ENCODE measurements at regions not wholly inside any gene's neighbourhood (a gene's known extent, or its start where the extent isn't known, plus 50 kb on each side); places are given as distances from the start of the nearest gene placed in this dataset.

- no peak overlapping the region for H3K4me2 ChIP-seq (replicated peaks; ENCODE audit: low read depth, low read length, poor library complexity, severe bottlenecking)
- Mint-ChIP-seq H3K4me3 (no peak overlapping the region), H3K27ac (no peak overlapping the region), H3K27me3 (no peaks in the 10 kb centered on the region), H3K9me3 (ENCODE audit: insufficient read depth) (no peaks in the 10 kb centered on the region), H3K4me1 (peaks cover 18% of the 10 kb centered on the region)
- intact Hi-C loops (cut with micrococcal nuclease) = no loop called here
- H3K9ac ChIP-seq (ENCODE audit: low read length) = no peak overlapping the region
- no peaks in the 10 kb centered on the region for H3K36me3 ChIP-seq (replicated peaks in 1 of 2; ENCODE audit: control extremely low read depth in 1 of 2, control insufficient read depth in 1 of 2, extremely low read depth in 1 of 2, insufficient read depth in 2 of 2, low read length in 1 of 2)
- H3K4me1 ChIP-seq (ENCODE audit: control insufficient read depth in 2 of 2, insufficient read depth in 2 of 2, low read length in 2 of 2) = peaks cover 8 to 20% of the 10 kb centered on the region in 2 donors
- no peaks in the 10 kb centered on the region for H3K27me3 ChIP-seq (replicated peaks in 1 of 4; ENCODE audit: control extremely low read depth in 1 of 4, control insufficient read depth in 3 of 4, insufficient read depth in 4 of 4, low read length in 3 of 4)
- TF ChIP-seq, protein P1, sequence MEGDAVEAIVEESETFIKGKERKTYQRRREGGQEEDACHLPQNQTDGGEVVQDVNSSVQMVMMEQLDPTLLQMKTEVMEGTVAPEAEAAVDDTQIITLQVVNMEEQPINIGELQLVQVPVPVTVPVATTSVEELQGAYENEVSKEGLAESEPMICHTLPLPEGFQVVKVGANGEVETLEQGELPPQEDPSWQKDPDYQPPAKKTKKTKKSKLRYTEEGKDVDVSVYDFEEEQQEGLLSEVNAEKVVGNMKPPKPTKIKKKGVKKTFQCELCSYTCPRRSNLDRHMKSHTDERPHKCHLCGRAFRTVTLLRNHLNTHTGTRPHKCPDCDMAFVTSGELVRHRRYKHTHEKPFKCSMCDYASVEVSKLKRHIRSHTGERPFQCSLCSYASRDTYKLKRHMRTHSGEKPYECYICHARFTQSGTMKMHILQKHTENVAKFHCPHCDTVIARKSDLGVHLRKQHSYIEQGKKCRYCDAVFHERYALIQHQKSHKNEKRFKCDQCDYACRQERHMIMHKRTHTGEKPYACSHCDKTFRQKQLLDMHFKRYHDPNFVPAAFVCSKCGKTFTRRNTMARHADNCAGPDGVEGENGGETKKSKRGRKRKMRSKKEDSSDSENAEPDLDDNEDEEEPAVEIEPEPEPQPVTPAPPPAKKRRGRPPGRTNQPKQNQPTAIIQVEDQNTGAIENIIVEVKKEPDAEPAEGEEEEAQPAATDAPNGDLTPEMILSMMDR (IDR thresholded peaks at IDR 0.05) = no peak
- no peak for TF ChIP-seq EZH2 (IDR thresholded peaks at IDR 0.05; ENCODE audit: borderline replicate concordance, insufficient read depth, low read depth, low read length, poor library complexity, severe bottlenecking)
- ChIA-PET POLR2A (interaction anchor here (0.7 kb wide), 1 partner anchor 241 kb away, joined by 3 read pairs; no protein-coding TSS in a partner anchor), CTCF (interaction anchor here (0.6 kb wide), 1 partner anchor 141 kb away, joined by 3 read pairs; no protein-coding TSS in a partner anchor)
- H4K20me1 ChIP-seq (ENCODE audit: control insufficient read depth, insufficient read depth, low read length, poor library complexity, severe bottlenecking) = no peaks in the 10 kb centered on the region
- H3K79me2 ChIP-seq (ENCODE audit: control insufficient read depth, insufficient read depth, low read length) = no peaks in the 10 kb centered on the region
- no peaks in the 10 kb centered on the region for H3K9me3 ChIP-seq (ENCODE audit: control extremely low read depth in 1 of 3, control insufficient read depth in 2 of 3, insufficient read depth in 1 of 3, low read length in 2 of 3)
- H3K27ac ChIP-seq (ENCODE audit: low read length in 2 of 2) = no peak overlapping the region
- H2AFZ ChIP-seq (ENCODE audit: insufficient read depth, low read depth, low read length, poor library complexity, severe bottlenecking) = no peak overlapping the region
- H3K4me3 ChIP-seq (ENCODE audit: control extremely low read depth in 1 of 5, extremely low read depth in 1 of 5, insufficient read depth in 1 of 5, low read depth in 2 of 5, low read length in 4 of 5) = no peak overlapping the region
- DNase-seq (no peak), ATAC-seq (ENCODE audit: low read depth) (no peak)
These were observed 211.4 kb downstream of the KCNRG start for GRCh38 chr13:50226515-50227155.

- Histone ChIP-seq H3K36me3 (replicated peaks in 1 of 2; ENCODE audit: control extremely low read depth in 1 of 2, control insufficient read depth in 1 of 2, extremely low read depth in 1 of 2, insufficient read depth in 2 of 2, low read length in 1 of 2) (no peaks in the 10 kb centered on the region), H3K9ac (ENCODE audit: low read length) (no peak overlapping the region), H3K27ac (ENCODE audit: low read length in 2 of 2) (no peak overlapping the region), H3K4me3 (ENCODE audit: control extremely low read depth in 1 of 5, extremely low read depth in 1 of 5, insufficient read depth in 1 of 5, low read depth in 2 of 5, low read length in 4 of 5) (no peak overlapping the region), H3K27me3 (replicated peaks in 1 of 4; ENCODE audit: control extremely low read depth in 1 of 4, control insufficient read depth in 3 of 4, insufficient read depth in 4 of 4, low read length in 3 of 4) (no peaks in the 10 kb centered on the region), H3K4me1 (ENCODE audit: control insufficient read depth in 2 of 2, insufficient read depth in 2 of 2, low read length in 2 of 2) (peaks cover 8 to 20% of the 10 kb centered on the region in 2 donors), H2AFZ (ENCODE audit: insufficient read depth, low read depth, low read length, poor library complexity, severe bottlenecking) (no peak overlapping the region), H3K4me2 (replicated peaks; ENCODE audit: low read depth, low read length, poor library complexity, severe bottlenecking) (no peak overlapping the region), H4K20me1 (ENCODE audit: control insufficient read depth, insufficient read depth, low read length, poor library complexity, severe bottlenecking) (no peaks in the 10 kb centered on the region), H3K79me2 (ENCODE audit: control insufficient read depth, insufficient read depth, low read length) (no peaks in the 10 kb centered on the region), H3K9me3 (ENCODE audit: control extremely low read depth in 1 of 3, control insufficient read depth in 2 of 3, insufficient read depth in 1 of 3, low read length in 2 of 3) (peaks cover 0 to under 1% (median 0%) of the 10 kb centered on the region in 3 donors)
- H3K9me3 Mint-ChIP-seq (ENCODE audit: insufficient read depth) = no peaks in the 10 kb centered on the region
- ChIA-PET CTCF (no interaction called here), POLR2A (no interaction called here)
- TF ChIP-seq, protein P1 (IDR thresholded peaks at IDR 0.05) = no peak
- TF ChIP-seq EZH2 (IDR thresholded peaks at IDR 0.05; ENCODE audit: borderline replicate concordance, insufficient read depth, low read depth, low read length, poor library complexity, severe bottlenecking) = no peak
- DNase-seq (no peak), ATAC-seq (ENCODE audit: low read depth) (no peak)
- no peak overlapping the region for H3K4me3 Mint-ChIP-seq
- H3K27ac Mint-ChIP-seq = no peak overlapping the region
- WGBS (ENCODE audit: insufficient coverage) = 83% methylated on average over 3 of the region's 5 CpGs
- no peaks in the 10 kb centered on the region for H3K27me3 Mint-ChIP-seq
- intact Hi-C loops (cut with micrococcal nuclease) = no loop called here
- peaks cover 18% of the 10 kb centered on the region for H3K4me1 Mint-ChIP-seq
These were observed 212.1 kb downstream of the KCNRG start for GRCh38 chr13:50227361-50227760.
